ENCODE measurements at regions not wholly inside any gene's neighbourhood (a gene's known extent, or its start where the extent isn't known, plus 50 kb on each side); places are given as distances from the start of the nearest gene placed in this dataset.
"Not testable (repeated sequence)": the region's sequence is repeated elsewhere in the genome, so short reads cannot be mapped to it uniquely, and the experiment has no call there.

- no peak for DNase-seq (ENCODE audit: low read depth, low spot score)
- in situ Hi-C loops (cut with HindIII; ENCODE audit: low pct_unique_long_range_greater_than_20kb, low sequenced_read_pairs) = no loop called here
These were observed 596.7 kb downstream of the JRKL start for GRCh38 chr11:96986516-96986915.

- in situ Hi-C loops (cut with HindIII; ENCODE audit: low pct_unique_long_range_greater_than_20kb, low sequenced_read_pairs) = no loop called here
- DNase-seq (ENCODE audit: low read depth, low spot score) = no peak
These were observed 601.1 kb downstream of the JRKL start for GRCh38 chr11:96990914-96991313.

- DNase-seq (ENCODE audit: low read depth, low spot score) = no peak
These were observed 610.7 kb downstream of the JRKL start for GRCh38 chr11:97000481-97000880.

GRCh38 chr11:97007283-97007682 is 617.5 kb downstream of the JRKL start:
- no peak for DNase-seq (ENCODE audit: low read depth, low spot score)
- in situ Hi-C loops (cut with HindIII; ENCODE audit: low pct_unique_long_range_greater_than_20kb, low sequenced_read_pairs) = no loop called here

More at GRCh38 chr11:97000481-97000880, 610.7 kb downstream of the JRKL start:
- in situ Hi-C loops (cut with HindIII; ENCODE audit: low pct_unique_long_range_greater_than_20kb, low sequenced_read_pairs) = no loop called here

- DNase-seq (ENCODE audit: low read depth, low spot score) = no peak
- in situ Hi-C loops (cut with HindIII; ENCODE audit: low pct_unique_long_range_greater_than_20kb, low sequenced_read_pairs) = no loop called here
These were observed 619.8 kb downstream of the JRKL start for GRCh38 chr11:97009613-97010012.

GRCh38 chr11:97010997-97011396 is 621.2 kb downstream of the JRKL start:
- DNase-seq (ENCODE audit: low read depth, low spot score); in situ Hi-C loops (cut with HindIII; ENCODE audit: low pct_unique_long_range_greater_than_20kb, low sequenced_read_pairs): not testable (repeated sequence)

- in situ Hi-C loops (cut with HindIII; ENCODE audit: low pct_unique_long_range_greater_than_20kb, low sequenced_read_pairs) = no loop called here
- no peak for DNase-seq (ENCODE audit: low read depth, low spot score)
These were observed 625.5 kb downstream of the JRKL start for GRCh38 chr11:97015327-97015726.

- no peak for DNase-seq (ENCODE audit: low read depth, low spot score)
- in situ Hi-C loops (cut with HindIII; ENCODE audit: low pct_unique_long_range_greater_than_20kb, low sequenced_read_pairs) = no loop called here
These were observed 629.5 kb downstream of the JRKL start for GRCh38 chr11:97019305-97019704.

- in situ Hi-C loops (cut with HindIII; ENCODE audit: low pct_unique_long_range_greater_than_20kb, low sequenced_read_pairs) = no loop called here
These were observed 629.9 kb downstream of the JRKL start for GRCh38 chr11:97019754-97020153.

GRCh38 chr11:97022955-97023354 is 633.1 kb downstream of the JRKL start:
- in situ Hi-C loops (cut with HindIII; ENCODE audit: low pct_unique_long_range_greater_than_20kb, low sequenced_read_pairs) = no loop called here

More at GRCh38 chr11:97019754-97020153, 629.9 kb downstream of the JRKL start:
- no peak for DNase-seq (ENCODE audit: low read depth, low spot score)

GRCh38 chr11:97028836-97029406 is 639.1 kb downstream of the JRKL start:
- in situ Hi-C loops (cut with HindIII; ENCODE audit: low pct_unique_long_range_greater_than_20kb, low sequenced_read_pairs) = no loop called here
- no peak for DNase-seq (ENCODE audit: low read depth, low spot score)

More at GRCh38 chr11:97022955-97023354, 633.1 kb downstream of the JRKL start:
- DNase-seq (ENCODE audit: low read depth, low spot score) = no peak

GRCh38 chr11:97033178-97033577 is 643.4 kb downstream of the JRKL start:
- in situ Hi-C loops (cut with HindIII; ENCODE audit: low pct_unique_long_range_greater_than_20kb, low sequenced_read_pairs) = no loop called here
- no peak for DNase-seq (ENCODE audit: low read depth, low spot score)

- no peak for DNase-seq (ENCODE audit: low read depth, low spot score)
- in situ Hi-C loops (cut with HindIII; ENCODE audit: low pct_unique_long_range_greater_than_20kb, low sequenced_read_pairs) = no loop called here
These were observed 658.7 kb downstream of the JRKL start for GRCh38 chr11:97048481-97048880.

- DNase-seq (ENCODE audit: low read depth, low spot score) = no peak
- in situ Hi-C loops (cut with HindIII; ENCODE audit: low pct_unique_long_range_greater_than_20kb, low sequenced_read_pairs) = no loop called here
These were observed 670.4 kb downstream of the JRKL start for GRCh38 chr11:97060184-97060583.

GRCh38 chr11:97069160-97069559 is 679.3 kb downstream of the JRKL start:
- DNase-seq (ENCODE audit: low read depth, low spot score) = no peak

GRCh38 chr11:97072420-97072819 is 682.6 kb downstream of the JRKL start:
- no peak for DNase-seq (ENCODE audit: low read depth, low spot score)
- in situ Hi-C loops (cut with HindIII; ENCODE audit: low pct_unique_long_range_greater_than_20kb, low sequenced_read_pairs) = no loop called here

More at GRCh38 chr11:97069160-97069559, 679.3 kb downstream of the JRKL start:
- in situ Hi-C loops (cut with HindIII; ENCODE audit: low pct_unique_long_range_greater_than_20kb, low sequenced_read_pairs) = no loop called here

GRCh38 chr11:97076666-97077065 is 686.9 kb downstream of the JRKL start:
- DNase-seq (ENCODE audit: low read depth, low spot score) = not testable (repeated sequence)

GRCh38 chr11:97078443-97078842 is 688.6 kb downstream of the JRKL start:
- no peak for DNase-seq (ENCODE audit: low read depth, low spot score)
- in situ Hi-C loops (cut with HindIII; ENCODE audit: low pct_unique_long_range_greater_than_20kb, low sequenced_read_pairs) = no loop called here

More at GRCh38 chr11:97076666-97077065, 686.9 kb downstream of the JRKL start:
- in situ Hi-C loops (cut with HindIII; ENCODE audit: low pct_unique_long_range_greater_than_20kb, low sequenced_read_pairs) = not testable (repeated sequence)

- DNase-seq (ENCODE audit: low read depth, low spot score) = no peak
- in situ Hi-C loops (cut with HindIII; ENCODE audit: low pct_unique_long_range_greater_than_20kb, low sequenced_read_pairs) = no loop called here
These were observed 689.4 kb downstream of the JRKL start for GRCh38 chr11:97079244-97079643.

- DNase-seq (ENCODE audit: low read depth, low spot score) = no peak
- in situ Hi-C loops (cut with HindIII; ENCODE audit: low pct_unique_long_range_greater_than_20kb, low sequenced_read_pairs) = no loop called here
These were observed 697.6 kb downstream of the JRKL start for GRCh38 chr11:97087419-97087818.
